ENCODE measurements at regions not wholly inside any gene's neighbourhood (a gene's known extent, or its start where the extent isn't known, plus 50 kb on each side); places are given as distances from the start of the nearest gene placed in this dataset.

GRCh38 chr9:36485647-36486328 lies 85.7 kb upstream of the RNF38 start:
- Histone ChIP-seq H3K36me3 (ENCODE audit: control insufficient read depth in 4 of 4, insufficient read depth in 4 of 4, low read length in 4 of 4) (peaks cover 0 to 4% (median 1%) of the 10 kb centered on the region in 4 donors), H3K9me3 (ENCODE audit: control insufficient read depth in 4 of 4, insufficient read depth in 3 of 4, low read length in 3 of 4) (no peaks in the 10 kb centered on the region), H3K27me3 (ENCODE audit: control insufficient read depth in 3 of 3, insufficient read depth in 3 of 3, low read length in 2 of 3) (no peaks in the 10 kb centered on the region), H3K9ac (ENCODE audit: insufficient read depth in 1 of 2, low read length in 2 of 2) (peak overlapping the region; percentile 45 to 76), H3K4me1 (ENCODE audit: control insufficient read depth in 5 of 5, insufficient read depth in 5 of 5, low read length in 5 of 5) (peaks cover 4 to 26% (median 13%) of the 10 kb centered on the region in 5 donors), H3K27ac (ENCODE audit: low read depth in 1 of 2, low read length in 1 of 2) (peak overlapping the region; percentile 91 to 94), H3K4me3 (peak overlapping the region; percentile 84)
- ATAC-seq (ENCODE audit: insufficient read depth, low FRiP score), result no peak
- no peak for TF ChIP-seq CTCF (IDR thresholded peaks at IDR 0.05; ENCODE audit: control extremely low read depth, extremely low read depth)
- 16 to 17% methylated on average over 11 of the region's 11 CpGs for WGBS, 2 donors
- DNase-seq, result peak in 1 of 3 donors; percentile 14

GRCh38 chr9:36484124-36484523 lies 84.1 kb upstream of the RNF38 start:
- H3K27ac ChIP-seq (ENCODE audit: low read depth in 1 of 2, low read length in 1 of 2), result no peak overlapping the region
- ATAC-seq (ENCODE audit: insufficient read depth, low FRiP score), result no peak
- no peaks in the 10 kb centered on the region for H3K27me3 ChIP-seq (ENCODE audit: control insufficient read depth in 3 of 3, insufficient read depth in 3 of 3, low read length in 2 of 3)
- DNase-seq, result no peak
- H3K4me3 ChIP-seq, result no peak overlapping the region
- peaks cover 4 to 25% (median 10%) of the 10 kb centered on the region in 5 donors for H3K4me1 ChIP-seq (ENCODE audit: control insufficient read depth in 5 of 5, insufficient read depth in 5 of 5, low read length in 5 of 5)
- no peaks in the 10 kb centered on the region for H3K9me3 ChIP-seq (ENCODE audit: control insufficient read depth in 4 of 4, insufficient read depth in 3 of 4, low read length in 3 of 4)
- no peak overlapping the region for H3K9ac ChIP-seq (ENCODE audit: insufficient read depth in 1 of 2, low read length in 2 of 2)
- 88 to 90% methylated on average over 3 of the region's 3 CpGs for WGBS, 2 donors
- no peak for TF ChIP-seq CTCF (IDR thresholded peaks at IDR 0.05; ENCODE audit: control extremely low read depth, extremely low read depth)
- H3K36me3 ChIP-seq (ENCODE audit: control insufficient read depth in 4 of 4, insufficient read depth in 4 of 4, low read length in 4 of 4), result peaks cover 0 to 4% (median 1%) of the 10 kb centered on the region in 4 donors

DNA sequence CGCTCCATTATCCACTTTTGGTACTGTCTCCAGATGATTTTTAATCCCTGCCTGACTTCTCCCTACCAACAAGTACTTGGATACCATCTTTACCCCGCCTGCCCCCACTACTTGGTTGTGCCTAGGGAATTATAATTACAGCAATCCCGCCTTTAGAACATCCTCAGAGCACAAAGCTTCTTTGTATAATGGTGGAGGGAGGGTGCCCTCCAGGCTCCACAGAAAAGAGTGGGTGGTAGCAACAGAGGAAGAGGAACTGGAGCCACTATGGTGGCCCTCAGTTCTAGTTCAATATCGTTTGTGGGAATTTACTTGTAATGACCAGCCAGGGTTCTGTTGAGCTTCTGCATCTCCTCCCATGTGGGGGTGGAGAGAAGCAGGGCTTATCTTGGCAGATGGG lies 79.0 kb upstream of the RNF38 start:
- peaks cover 0 to 4% (median 0%) of the 10 kb centered on the region in 5 donors for H3K4me1 ChIP-seq (ENCODE audit: control insufficient read depth in 5 of 5, insufficient read depth in 5 of 5, low read length in 5 of 5)
- no peaks in the 10 kb centered on the region for H3K9me3 ChIP-seq (ENCODE audit: control insufficient read depth in 4 of 4, insufficient read depth in 3 of 4, low read length in 3 of 4)
- WGBS, 2 donors, result 81% methylated on average over 4 of the region's 4 CpGs
- H3K4me3 ChIP-seq, result no peak overlapping the region
- no peak for TF ChIP-seq CTCF (IDR thresholded peaks at IDR 0.05; ENCODE audit: control extremely low read depth, extremely low read depth)
- no peak overlapping the region for H3K27ac ChIP-seq (ENCODE audit: low read depth in 1 of 2, low read length in 1 of 2)
- H3K27me3 ChIP-seq (ENCODE audit: control insufficient read depth in 3 of 3, insufficient read depth in 3 of 3, low read length in 2 of 3), result no peaks in the 10 kb centered on the region
- no peak overlapping the region for H3K9ac ChIP-seq (ENCODE audit: insufficient read depth in 1 of 2, low read length in 2 of 2)
- ATAC-seq (ENCODE audit: insufficient read depth, low FRiP score) (no peak), DNase-seq (no peak)
- H3K36me3 ChIP-seq (ENCODE audit: control insufficient read depth in 4 of 4, insufficient read depth in 4 of 4, low read length in 4 of 4), result peaks cover 0 to 3% (median 1%) of the 10 kb centered on the region in 4 donors

Data from lung (tissue), 11 donors.